Myocyte (in vitro differentiated cells): ENCODE measurements at regions not wholly inside any gene's neighbourhood (a gene's known extent, or its start where the extent isn't known, plus 50 kb on each side); places are given as distances from the start of the nearest gene placed in this dataset.
"Not testable (repeated sequence)": the region's sequence is repeated elsewhere in the genome, so short reads cannot be mapped to it uniquely, and the experiment has no call there.

Experiments
- DNase-seq: peaks from one replicate; pipeline ENCODE4 v3.0.0-alpha.2; 2012; ENCODE audit warnings: low read depth

GRCh38 chr1:78203410-78203982 lies 157.7 kb downstream of the GIPC2 start:
- not testable (repeated sequence) for DNase-seq

GRCh38 chr1:78210175-78210574 lies 164.4 kb downstream of the GIPC2 start:
- DNase-seq: no peak

- no peak for DNase-seq
These were observed 165.8 kb downstream of the GIPC2 start for GRCh38 chr1:78211483-78212092.

- DNase-seq: no peak
These were observed 168.6 kb downstream of the GIPC2 start for GRCh38 chr1:78214334-78214733.

- DNase-seq: no peak
These were observed 176.6 kb downstream of the GIPC2 start for GRCh38 chr1:78222225-78222959.

- DNase-seq: no peak
These were observed 177.2 kb downstream of the GIPC2 start for GRCh38 chr1:78222960-78223358.

GRCh38 chr1:78223417-78224215 lies 177.8 kb downstream of the GIPC2 start:
- no peak for DNase-seq

- DNase-seq: no peak
These were observed 178.6 kb downstream of the GIPC2 start for GRCh38 chr1:78224246-78224785.

GRCh38 chr1:78224861-78225552 lies 179.2 kb downstream of the GIPC2 start:
- DNase-seq: no peak

GRCh38 chr1:78226784-78227183 lies 181.0 kb downstream of the GIPC2 start:
- no peak for DNase-seq

- DNase-seq: no peak
These were observed 182.2 kb downstream of the GIPC2 start for GRCh38 chr1:78227705-78228635.

GRCh38 chr1:78229344-78229743 lies 183.6 kb downstream of the GIPC2 start:
- peak; percentile 75 for DNase-seq

- DNase-seq: no peak
These were observed 185.7 kb downstream of the GIPC2 start for GRCh38 chr1:78231477-78231876.

GRCh38 chr1:78231894-78232293 lies 186.1 kb downstream of the GIPC2 start:
- DNase-seq: no peak

GRCh38 chr1:78232630-78233029 lies 186.9 kb downstream of the GIPC2 start:
- no peak for DNase-seq

GRCh38 chr1:78234496-78234895 lies 188.7 kb downstream of the GIPC2 start:
- no peak for DNase-seq

- DNase-seq: no peak
These were observed 190.9 kb downstream of the GIPC2 start for GRCh38 chr1:78236716-78237115.

GRCh38 chr1:78237364-78237916 lies 191.7 kb downstream of the GIPC2 start:
- DNase-seq: no peak

- no peak for DNase-seq
These were observed 194.4 kb downstream of the GIPC2 start for GRCh38 chr1:78240191-78240590.

- DNase-seq: no peak
These were observed 195.0 kb downstream of the GIPC2 start for GRCh38 chr1:78240755-78241154.
